NB4 (cell line): ENCODE measurements at regions not wholly inside any gene's neighbourhood (a gene's known extent, or its start where the extent isn't known, plus 50 kb on each side); places are given as distances from the start of the nearest gene placed in this dataset.

Source experiments
- POLR2A ChIP-seq: IDR thresholded peaks from 2 replicates; pipeline ENCODE4 v1.6.1; 2011; ENCODE audit warnings: mild to moderate bottlenecking; ENCODE audit not compliant: insufficient read length; ENCODE audit errors: extremely low read depth
- TF ChIP-seq, protein P1 (sequence below): IDR thresholded peaks from one replicate; pipeline ENCODE4 v1.5.1; 2012; ENCODE audit warnings: low read depth, low read length

- TF ChIP-seq, protein P1, sequence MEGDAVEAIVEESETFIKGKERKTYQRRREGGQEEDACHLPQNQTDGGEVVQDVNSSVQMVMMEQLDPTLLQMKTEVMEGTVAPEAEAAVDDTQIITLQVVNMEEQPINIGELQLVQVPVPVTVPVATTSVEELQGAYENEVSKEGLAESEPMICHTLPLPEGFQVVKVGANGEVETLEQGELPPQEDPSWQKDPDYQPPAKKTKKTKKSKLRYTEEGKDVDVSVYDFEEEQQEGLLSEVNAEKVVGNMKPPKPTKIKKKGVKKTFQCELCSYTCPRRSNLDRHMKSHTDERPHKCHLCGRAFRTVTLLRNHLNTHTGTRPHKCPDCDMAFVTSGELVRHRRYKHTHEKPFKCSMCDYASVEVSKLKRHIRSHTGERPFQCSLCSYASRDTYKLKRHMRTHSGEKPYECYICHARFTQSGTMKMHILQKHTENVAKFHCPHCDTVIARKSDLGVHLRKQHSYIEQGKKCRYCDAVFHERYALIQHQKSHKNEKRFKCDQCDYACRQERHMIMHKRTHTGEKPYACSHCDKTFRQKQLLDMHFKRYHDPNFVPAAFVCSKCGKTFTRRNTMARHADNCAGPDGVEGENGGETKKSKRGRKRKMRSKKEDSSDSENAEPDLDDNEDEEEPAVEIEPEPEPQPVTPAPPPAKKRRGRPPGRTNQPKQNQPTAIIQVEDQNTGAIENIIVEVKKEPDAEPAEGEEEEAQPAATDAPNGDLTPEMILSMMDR, result no peak
- no peak for TF ChIP-seq POLR2A
Measured at GRCh38 chr14:40697231-40697630, 909.4 kb upstream of the LRFN5 start.
